Suppressor macrophage treated with lipopolysaccharide for 4 hours (primary cell): ENCODE measurements at regions not wholly inside any gene's neighbourhood (a gene's known extent, or its start where the extent isn't known, plus 50 kb on each side); places are given as distances from the start of the nearest gene placed in this dataset.
"Not testable (repeated sequence)": the region's sequence is repeated elsewhere in the genome, so short reads cannot be mapped to it uniquely, and the experiment has no call there.

Experiments used
- DNase-seq: peaks from one replicate; pipeline ENCODE4 v3.0.0-alpha.2; 2020

- not testable (repeated sequence) for DNase-seq
Measured at GRCh38 chr15:20473465-20473864, 68.1 kb downstream of the GOLGA6L6 start.

- not testable (repeated sequence) for DNase-seq
Measured at GRCh38 chr15:20472983-20473382, 68.6 kb downstream of the GOLGA6L6 start.

GRCh38 chr15:20470810-20471209 is 70.8 kb downstream of the GOLGA6L6 start:
- not testable (repeated sequence) for DNase-seq

GRCh38 chr15:20441138-20441537 is 100.5 kb downstream of the GOLGA6L6 start:
- DNase-seq: not testable (repeated sequence)

GRCh38 chr15:20440390-20440789 is 101.2 kb downstream of the GOLGA6L6 start:
- not testable (repeated sequence) for DNase-seq

- DNase-seq: not testable (repeated sequence)
Measured at GRCh38 chr15:20439111-20439510, 102.5 kb downstream of the GOLGA6L6 start.

- not testable (repeated sequence) for DNase-seq
Measured at GRCh38 chr15:20438255-20438654, 103.3 kb downstream of the GOLGA6L6 start.

- DNase-seq: not testable (repeated sequence)
Measured at GRCh38 chr15:20433468-20433867, 108.1 kb downstream of the GOLGA6L6 start.

- DNase-seq: not testable (repeated sequence)
Measured at GRCh38 chr15:20430495-20430894, 111.1 kb downstream of the GOLGA6L6 start.

- not testable (repeated sequence) for DNase-seq
Measured at GRCh38 chr15:20420710-20421109, 120.9 kb downstream of the GOLGA6L6 start.

- not testable (repeated sequence) for DNase-seq
Measured at GRCh38 chr15:20416618-20417017, 125.0 kb downstream of the GOLGA6L6 start.

- DNase-seq: not testable (repeated sequence)
Measured at GRCh38 chr15:20409667-20410198, 131.9 kb downstream of the GOLGA6L6 start.

GRCh38 chr15:20409247-20409646 is 132.4 kb downstream of the GOLGA6L6 start:
- no peak for DNase-seq

GRCh38 chr15:20407553-20407952 is 134.0 kb downstream of the GOLGA6L6 start:
- no peak for DNase-seq

GRCh38 chr15:20404571-20404970 is 137.0 kb downstream of the GOLGA6L6 start:
- not testable (repeated sequence) for DNase-seq

GRCh38 chr15:20402586-20402985 is 139.0 kb downstream of the GOLGA6L6 start:
- DNase-seq: not testable (repeated sequence)

- DNase-seq: not testable (repeated sequence)
Measured at GRCh38 chr15:20401058-20401457, 140.5 kb downstream of the GOLGA6L6 start.

- not testable (repeated sequence) for DNase-seq
Measured at GRCh38 chr15:20398680-20399079, 142.9 kb downstream of the GOLGA6L6 start.

- DNase-seq: not testable (repeated sequence)
Measured at GRCh38 chr15:20388161-20388560, 153.4 kb downstream of the GOLGA6L6 start.

- no peak for DNase-seq
Measured at GRCh38 chr15:20386198-20386597, 155.4 kb downstream of the GOLGA6L6 start.

- not testable (repeated sequence) for DNase-seq
Measured at GRCh38 chr15:20380199-20380598, 161.4 kb downstream of the GOLGA6L6 start.

GRCh38 chr15:20376872-20377271 is 164.7 kb downstream of the GOLGA6L6 start:
- no peak for DNase-seq

GRCh38 chr15:20372416-20372815 is 169.2 kb downstream of the GOLGA6L6 start:
- DNase-seq: not testable (repeated sequence)

GRCh38 chr15:20369500-20369899 is 172.1 kb downstream of the GOLGA6L6 start:
- DNase-seq: no peak

- DNase-seq: no peak
Measured at GRCh38 chr15:20368974-20369373, 172.6 kb downstream of the GOLGA6L6 start.
